GM12864 (cell line): ENCODE measurements at regions not wholly inside any gene's neighbourhood (a gene's known extent, or its start where the extent isn't known, plus 50 kb on each side); places are given as distances from the start of the nearest gene placed in this dataset.
A peak's percentile ranks its signal among the peaks of the same experiment; 100 is the strongest.
"Not testable (repeated sequence)": the region's sequence is repeated elsewhere in the genome, so short reads cannot be mapped to it uniquely, and the experiment has no call there.

ENCODE experiments used
- DNase-seq: peaks from one replicate; pipeline ENCODE4 v3.0.0-alpha.2; 2011; ENCODE audit warnings: low read depth
- H3K4me3 ChIP-seq: 2 replicates; pipeline ENCODE4 v1.5.1; 2011; ENCODE audit warnings: mild to moderate bottlenecking, low read depth, low read length, control low read depth
- CTCF ChIP-seq: IDR thresholded peaks from 2 replicates; pipeline ENCODE4 v1.5.1; 2011; ENCODE audit warnings: low read depth, mild to moderate bottlenecking, moderate library complexity, low read length, control low read depth, inconsistent platforms; ENCODE audit errors: missing control alignments

DNA sequence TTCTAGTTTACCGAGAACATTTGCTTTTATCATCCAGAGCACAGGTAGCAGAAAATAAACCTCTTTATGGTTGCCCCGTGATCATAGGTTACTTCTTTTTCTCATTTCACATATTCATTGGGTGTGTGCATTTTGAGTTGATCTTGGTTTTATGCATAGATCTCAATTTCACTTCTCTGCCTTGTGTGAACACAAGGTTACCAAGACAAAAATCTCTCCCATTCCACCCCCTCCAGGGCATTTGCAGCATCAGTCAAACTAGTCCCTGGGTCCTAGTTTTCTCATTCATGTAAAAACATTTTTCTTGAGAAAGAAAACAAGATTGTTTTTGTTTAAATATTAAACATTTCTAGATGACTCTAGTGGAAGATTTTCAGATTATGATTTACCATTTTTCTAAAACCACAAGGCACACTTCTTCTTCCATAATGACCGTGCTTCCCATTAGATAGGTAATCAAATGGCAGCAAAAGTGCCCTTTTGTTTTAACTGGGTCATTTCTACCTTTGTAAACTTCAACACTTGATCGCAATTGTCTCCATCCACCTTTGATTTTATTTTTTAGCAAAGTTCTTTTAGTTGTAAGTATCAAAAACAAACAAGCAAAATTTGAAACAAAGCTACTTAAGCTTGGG lies 526.6 kb upstream of the CADM1 start:
- no peak for TF ChIP-seq CTCF
- H3K4me3 ChIP-seq = no peak overlapping the region
- DNase-seq = no peak

DNA sequence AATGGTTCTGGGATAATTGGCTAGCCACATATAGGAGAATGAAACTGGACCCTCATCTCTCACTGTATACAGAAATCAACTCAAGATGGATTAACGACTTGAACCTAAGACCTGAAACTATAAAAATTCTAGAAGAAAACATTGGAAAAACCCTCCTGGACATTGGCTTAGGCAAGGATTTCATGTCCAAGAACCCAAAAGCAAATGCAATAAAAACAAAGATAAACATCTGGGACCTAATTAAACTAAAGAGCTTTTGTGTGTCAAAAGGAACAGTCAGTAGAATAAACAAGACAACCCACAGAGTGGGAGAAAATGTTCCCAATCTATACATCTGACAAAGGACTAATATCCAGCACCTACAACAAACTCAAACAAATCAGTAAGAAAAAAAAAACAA lies 524.3 kb upstream of the CADM1 start:
- DNase-seq, H3K4me3 ChIP-seq: not testable (repeated sequence)

DNA sequence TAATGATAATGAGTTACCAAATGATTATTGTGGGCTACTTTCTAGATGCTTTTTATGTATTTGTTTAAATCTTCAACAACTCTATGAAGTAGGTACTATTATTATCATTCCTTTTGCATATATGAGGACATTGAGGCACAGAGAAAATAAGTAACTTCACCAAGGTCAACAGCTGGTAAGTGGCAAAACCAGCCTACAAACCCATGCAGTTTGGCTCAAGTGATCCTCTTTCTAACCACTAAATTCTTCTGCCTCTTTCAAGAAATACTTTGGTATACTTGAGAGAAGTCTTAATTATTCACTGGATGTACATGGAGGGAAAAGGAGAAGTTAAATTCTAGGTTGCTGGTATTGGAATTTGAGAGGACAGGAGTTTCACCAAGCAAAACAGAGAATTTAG lies 495.2 kb upstream of the CADM1 start:
- no peak overlapping the region for H3K4me3 ChIP-seq
- TF ChIP-seq CTCF = no peak
- DNase-seq = no peak

DNA sequence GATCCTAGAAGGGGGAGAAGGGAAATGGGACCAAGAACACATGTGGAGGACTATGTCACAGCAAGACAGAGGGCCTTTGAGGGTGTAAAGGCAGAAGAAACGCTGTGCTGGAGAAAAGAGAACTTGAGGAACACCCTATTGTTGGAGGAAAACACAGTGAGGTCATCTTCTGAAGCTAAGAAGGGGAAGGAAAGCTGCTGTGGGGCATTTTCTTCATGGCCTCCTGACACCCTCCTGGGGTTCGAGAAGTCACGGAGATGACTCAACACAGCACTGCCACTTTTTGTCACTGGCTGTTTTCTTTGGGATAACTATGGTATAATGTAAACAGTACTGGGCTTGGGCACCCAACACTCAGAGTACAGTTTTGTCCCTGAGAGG lies 492.6 kb upstream of the CADM1 start:
- TF ChIP-seq CTCF = no peak
- DNase-seq = no peak
- H3K4me3 ChIP-seq = no peak overlapping the region

DNA sequence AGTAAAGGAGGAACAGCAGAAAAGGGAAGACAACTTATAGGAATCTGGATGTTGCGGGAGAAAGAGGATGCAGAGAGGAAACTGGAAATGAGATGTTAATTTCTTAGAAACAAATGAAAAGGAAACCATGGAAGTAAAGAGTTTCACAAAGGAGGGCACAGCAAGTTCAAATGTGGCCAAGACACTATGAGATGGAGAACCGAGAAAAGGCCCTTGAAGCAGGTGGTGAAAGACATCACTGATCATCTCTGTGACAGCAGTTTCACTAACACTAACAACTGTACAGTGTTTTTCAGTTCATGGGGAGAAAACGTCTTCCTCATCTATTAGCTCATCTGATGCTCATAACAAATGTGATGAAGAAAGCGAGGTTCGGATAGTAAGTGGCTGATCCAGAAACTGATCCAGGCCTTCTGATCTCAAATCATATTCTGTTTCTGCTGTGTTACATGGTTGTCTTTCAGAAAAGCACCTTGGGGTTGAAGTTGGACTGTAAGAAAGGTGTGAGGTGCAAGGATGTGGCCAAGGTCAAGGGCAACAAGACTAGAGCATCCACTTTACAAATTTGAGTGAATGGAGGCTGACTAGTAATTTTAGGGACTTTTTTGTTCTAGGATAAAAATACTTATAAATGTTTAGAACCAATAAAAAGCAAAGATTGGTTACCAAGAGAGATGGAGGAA lies 492.1 kb upstream of the CADM1 start:
- no peak for TF ChIP-seq CTCF
- H3K4me3 ChIP-seq = no peak overlapping the region
- DNase-seq = peak; percentile 78

DNA sequence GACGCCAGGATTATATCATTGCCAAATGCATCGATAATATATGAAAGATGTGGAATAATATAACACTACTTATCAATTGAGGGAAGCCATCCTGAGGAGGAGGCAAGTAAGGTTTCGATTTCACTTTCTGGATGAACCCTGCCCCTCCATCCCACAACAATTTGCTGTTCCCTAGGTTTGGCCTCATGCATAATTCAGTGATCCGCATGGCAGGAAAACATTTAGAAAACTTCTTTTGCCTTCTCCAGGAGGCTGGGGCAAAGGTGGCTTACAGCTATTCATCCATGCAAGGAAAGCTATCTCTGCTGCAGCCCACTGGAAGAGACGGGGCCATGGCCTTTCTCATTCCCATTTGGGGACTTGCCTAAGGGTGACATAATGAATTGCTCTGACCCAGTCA lies 489.4 kb upstream of the CADM1 start:
- no peak for TF ChIP-seq CTCF
- no peak overlapping the region for H3K4me3 ChIP-seq
- DNase-seq = no peak

DNA sequence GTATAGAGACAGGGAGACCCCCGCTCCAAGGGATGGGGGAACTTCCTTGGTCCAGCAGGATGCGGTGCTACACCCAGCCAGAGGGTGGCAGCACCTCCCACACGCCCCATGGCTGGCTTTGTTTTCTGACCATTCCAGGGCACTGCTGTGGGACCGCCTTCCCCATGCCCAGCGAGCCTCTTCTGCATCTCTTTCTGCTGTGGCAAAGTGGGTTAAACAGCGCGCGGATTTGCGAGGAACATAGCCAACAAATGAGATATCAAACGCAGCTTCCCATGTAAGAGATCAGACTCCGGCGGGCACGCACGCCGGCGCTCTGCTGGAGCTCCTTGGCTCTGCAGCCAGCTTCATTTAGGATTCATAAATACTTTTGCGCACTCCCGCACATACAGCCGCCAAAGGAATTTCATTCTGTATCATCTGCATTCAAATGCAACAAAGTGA lies 485.8 kb upstream of the CADM1 start:
- TF ChIP-seq CTCF = peak; percentile 80
- H3K4me3 ChIP-seq = no peak overlapping the region
- no peak for DNase-seq
